ENCODE measurements at regions not wholly inside any gene's neighbourhood (a gene's known extent, or its start where the extent isn't known, plus 50 kb on each side); places are given as distances from the start of the nearest gene placed in this dataset.

GRCh38 chr6:159351707-159352106, 182.5 kb downstream of the FNDC1 start:
- H3K4me1 ChIP-seq (ENCODE audit: control insufficient read depth, extremely low read depth, insufficient read depth, low read length): no peaks in the 10 kb centered on the region
- H4K20me1 ChIP-seq (ENCODE audit: control insufficient read depth, extremely low read depth, insufficient read depth, low read length): no peaks in the 10 kb centered on the region
- no peak overlapping the region for H3K9ac ChIP-seq (ENCODE audit: insufficient read depth, low read length)
- no peak overlapping the region for H2AFZ ChIP-seq (ENCODE audit: low read length)
- H3K27me3 ChIP-seq (ENCODE audit: control insufficient read depth, insufficient read depth, low read length): no peaks in the 10 kb centered on the region
- no peak overlapping the region for H3K4me3 ChIP-seq (replicated peaks in 1 of 4; ENCODE audit: control extremely low read depth in 1 of 4, insufficient read depth in 1 of 4, low read depth in 3 of 4, low read length in 4 of 4)
- no peaks in the 10 kb centered on the region for H3K9me3 ChIP-seq (ENCODE audit: control insufficient read depth, insufficient read depth, low read depth, low read length)
- TF ChIP-seq, protein P1, sequence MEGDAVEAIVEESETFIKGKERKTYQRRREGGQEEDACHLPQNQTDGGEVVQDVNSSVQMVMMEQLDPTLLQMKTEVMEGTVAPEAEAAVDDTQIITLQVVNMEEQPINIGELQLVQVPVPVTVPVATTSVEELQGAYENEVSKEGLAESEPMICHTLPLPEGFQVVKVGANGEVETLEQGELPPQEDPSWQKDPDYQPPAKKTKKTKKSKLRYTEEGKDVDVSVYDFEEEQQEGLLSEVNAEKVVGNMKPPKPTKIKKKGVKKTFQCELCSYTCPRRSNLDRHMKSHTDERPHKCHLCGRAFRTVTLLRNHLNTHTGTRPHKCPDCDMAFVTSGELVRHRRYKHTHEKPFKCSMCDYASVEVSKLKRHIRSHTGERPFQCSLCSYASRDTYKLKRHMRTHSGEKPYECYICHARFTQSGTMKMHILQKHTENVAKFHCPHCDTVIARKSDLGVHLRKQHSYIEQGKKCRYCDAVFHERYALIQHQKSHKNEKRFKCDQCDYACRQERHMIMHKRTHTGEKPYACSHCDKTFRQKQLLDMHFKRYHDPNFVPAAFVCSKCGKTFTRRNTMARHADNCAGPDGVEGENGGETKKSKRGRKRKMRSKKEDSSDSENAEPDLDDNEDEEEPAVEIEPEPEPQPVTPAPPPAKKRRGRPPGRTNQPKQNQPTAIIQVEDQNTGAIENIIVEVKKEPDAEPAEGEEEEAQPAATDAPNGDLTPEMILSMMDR (conservative IDR thresholded peaks at IDR 0.05 in 1 of 2, IDR thresholded peaks at IDR 0.05 in 1 of 2; ENCODE audit: low read depth in 1 of 2, low read length in 2 of 2): no peak
- no peak for TF ChIP-seq EZH2 (IDR thresholded peaks at IDR 0.05; ENCODE audit: low read length, missing control alignments)
- no peaks in the 10 kb centered on the region for H3K36me3 ChIP-seq (ENCODE audit: control insufficient read depth, insufficient read depth, low read length)
- no peak overlapping the region for H3K4me2 ChIP-seq (ENCODE audit: extremely low read depth, insufficient read depth, low read length)
- DNase-seq (ENCODE audit: low read depth in 2 of 2): no peak
- no peaks in the 10 kb centered on the region for H3K79me2 ChIP-seq (ENCODE audit: control insufficient read depth, insufficient read depth, low read length)
- H3K27ac ChIP-seq (ENCODE audit: insufficient read depth, low read length): no peak overlapping the region

DNA sequence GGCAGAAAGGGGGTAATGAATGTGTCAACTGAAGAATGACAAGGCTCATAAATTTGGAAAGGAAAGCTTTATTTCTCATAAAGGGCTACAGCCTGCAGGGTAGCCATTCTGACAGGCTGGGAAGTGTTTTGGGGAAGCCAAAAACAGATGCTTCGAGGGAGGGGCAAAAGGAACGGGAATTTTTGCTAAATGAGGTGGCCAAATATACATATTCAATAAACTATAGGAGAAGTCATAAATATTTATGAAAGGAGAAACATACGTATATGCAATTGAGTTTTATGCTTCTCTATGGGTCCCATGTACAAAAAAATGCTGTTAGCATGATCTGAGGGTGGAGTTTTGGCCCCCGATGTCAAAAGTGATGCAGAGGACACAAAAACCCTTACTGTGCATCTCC, 180.7 kb downstream of the FNDC1 start:
- Histone ChIP-seq H4K20me1 (ENCODE audit: control insufficient read depth, extremely low read depth, insufficient read depth, low read length) (no peaks in the 10 kb centered on the region), H3K4me1 (ENCODE audit: control insufficient read depth, extremely low read depth, insufficient read depth, low read length) (no peaks in the 10 kb centered on the region), H3K4me2 (ENCODE audit: extremely low read depth, insufficient read depth, low read length) (no peak overlapping the region), H3K9ac (ENCODE audit: insufficient read depth, low read length) (no peak overlapping the region), H3K79me2 (ENCODE audit: control insufficient read depth, insufficient read depth, low read length) (no peaks in the 10 kb centered on the region), H3K36me3 (ENCODE audit: control insufficient read depth, insufficient read depth, low read length) (no peaks in the 10 kb centered on the region), H3K27me3 (ENCODE audit: control insufficient read depth, insufficient read depth, low read length) (no peaks in the 10 kb centered on the region), H3K9me3 (ENCODE audit: control insufficient read depth, insufficient read depth, low read depth, low read length) (no peaks in the 10 kb centered on the region), H2AFZ (ENCODE audit: low read length) (no peak overlapping the region), H3K4me3 (replicated peaks in 1 of 4; ENCODE audit: control extremely low read depth in 1 of 4, insufficient read depth in 1 of 4, low read depth in 3 of 4, low read length in 4 of 4) (no peak overlapping the region), H3K27ac (ENCODE audit: insufficient read depth, low read length) (no peak overlapping the region)
- no peak for DNase-seq (ENCODE audit: low read depth in 2 of 2)
- TF ChIP-seq, protein P1 (conservative IDR thresholded peaks at IDR 0.05 in 1 of 2, IDR thresholded peaks at IDR 0.05 in 1 of 2; ENCODE audit: low read depth in 1 of 2, low read length in 2 of 2): no peak
- TF ChIP-seq EZH2 (IDR thresholded peaks at IDR 0.05; ENCODE audit: low read length, missing control alignments): no peak

- Histone ChIP-seq H3K4me2 (ENCODE audit: extremely low read depth, insufficient read depth, low read length) (no peak overlapping the region), H3K4me1 (ENCODE audit: control insufficient read depth, extremely low read depth, insufficient read depth, low read length) (no peaks in the 10 kb centered on the region), H3K27me3 (ENCODE audit: control insufficient read depth, insufficient read depth, low read length) (no peaks in the 10 kb centered on the region), H2AFZ (ENCODE audit: low read length) (no peak overlapping the region), H3K9ac (ENCODE audit: insufficient read depth, low read length) (no peak overlapping the region), H4K20me1 (ENCODE audit: control insufficient read depth, extremely low read depth, insufficient read depth, low read length) (no peaks in the 10 kb centered on the region), H3K9me3 (ENCODE audit: control insufficient read depth, insufficient read depth, low read depth, low read length) (no peaks in the 10 kb centered on the region), H3K27ac (ENCODE audit: insufficient read depth, low read length) (no peak overlapping the region), H3K36me3 (ENCODE audit: control insufficient read depth, insufficient read depth, low read length) (no peaks in the 10 kb centered on the region), H3K79me2 (ENCODE audit: control insufficient read depth, insufficient read depth, low read length) (no peaks in the 10 kb centered on the region), H3K4me3 (replicated peaks in 1 of 4; ENCODE audit: control extremely low read depth in 1 of 4, insufficient read depth in 1 of 4, low read depth in 3 of 4, low read length in 4 of 4) (no peak overlapping the region)
- no peak for DNase-seq (ENCODE audit: low read depth in 2 of 2)
- no peak for TF ChIP-seq EZH2 (IDR thresholded peaks at IDR 0.05; ENCODE audit: low read length, missing control alignments)
- TF ChIP-seq, protein P1 (conservative IDR thresholded peaks at IDR 0.05 in 1 of 2, IDR thresholded peaks at IDR 0.05 in 1 of 2; ENCODE audit: low read depth in 1 of 2, low read length in 2 of 2): no peak
Observed at GRCh38 chr6:159343709-159344108, 174.5 kb downstream of the FNDC1 start.
